MM.1S (cell line): ENCODE measurements at regions not wholly inside any gene's neighbourhood (a gene's known extent, or its start where the extent isn't known, plus 50 kb on each side); places are given as distances from the start of the nearest gene placed in this dataset.
"Not testable (repeated sequence)": the region's sequence is repeated elsewhere in the genome, so short reads cannot be mapped to it uniquely, and the experiment has no call there.

ENCODE experiments used
- DNase-seq: peaks from one replicate; pipeline ENCODE4 v3.0.0-alpha.2; 2015
- H2AFZ ChIP-seq: fragments of 300-600 bp; sonication (generic); 2 replicates; pipeline ENCODE4 v1.6.0; 2016; ENCODE audit warnings: antibody characterized with exemption, low read length
- H3F3A ChIP-seq: fragments of 300-600 bp; sonication (generic); 2 replicates; pipeline ENCODE4 v1.6.1; 2016; ENCODE audit warnings: mild to moderate bottlenecking, antibody characterized with exemption, low read length, moderate library complexity, mixed read lengths; ENCODE audit not compliant: insufficient read depth
- H3K27ac ChIP-seq: fragments of 300-600 bp; sonication (generic); 2 replicates; pipeline ENCODE4 v1.5.1; 2016; ENCODE audit warnings: mild to moderate bottlenecking, low read length
- H3K27me3 ChIP-seq: fragments of 300-600 bp; sonication (generic); replicated peaks from 2 replicates; pipeline ENCODE4 v1.6.0; 2016; ENCODE audit warnings: low read length; ENCODE audit not compliant: insufficient read depth
- H3K36me3 ChIP-seq: fragments of 300-600 bp; sonication (generic); replicated peaks from 2 replicates; pipeline ENCODE4 v1.6.1; 2016; ENCODE audit warnings: mild to moderate bottlenecking, low read length, mixed read lengths; ENCODE audit not compliant: insufficient read depth
- H3K4me1 ChIP-seq: fragments of 300-600 bp; sonication (generic); 2 replicates; pipeline ENCODE4 v1.6.1; 2016; ENCODE audit warnings: low read length, mixed read lengths
- H3K4me2 ChIP-seq: fragments of 300-600 bp; sonication (generic); 2 replicates; pipeline ENCODE4 v1.6.0; 2016; ENCODE audit warnings: low read depth, low read length
- H3K4me3 ChIP-seq: fragments of 300-600 bp; sonication (generic); 2 replicates; pipeline ENCODE4 v1.5.1; 2016; ENCODE audit warnings: low read length, mixed read lengths
- H3K79me2 ChIP-seq: fragments of 300-600 bp; sonication (generic); 2 replicates; pipeline ENCODE4 v1.6.1; 2016; ENCODE audit warnings: mixed run types, low read length, mixed read lengths
- H3K9ac ChIP-seq: fragments of 300-600 bp; sonication (generic); 2 replicates; pipeline ENCODE4 v1.6.1; 2016; ENCODE audit warnings: low read length, mixed read lengths
- H3K9me2 ChIP-seq: fragments of 300-600 bp; sonication (generic); replicated peaks from 2 replicates; pipeline ENCODE4 v1.6.1; 2016; ENCODE audit warnings: mild to moderate bottlenecking, low read length, mixed read lengths; ENCODE audit not compliant: insufficient read depth
- H3K9me3 ChIP-seq: fragments of 300-600 bp; sonication (generic); replicated peaks from 2 replicates; pipeline ENCODE4 v1.6.1; 2016; ENCODE audit warnings: mild to moderate bottlenecking, low read length, mixed read lengths; ENCODE audit not compliant: insufficient read depth
- H4K20me1 ChIP-seq: fragments of 300-600 bp; sonication (generic); 2 replicates; pipeline ENCODE4 v1.6.1; 2016; ENCODE audit warnings: mild to moderate bottlenecking, low read length, moderate library complexity, mixed read lengths; ENCODE audit not compliant: insufficient read depth
- CTCF ChIP-seq: fragments of 300-600 bp; sonication (generic); IDR thresholded peaks from 2 replicates; pipeline ENCODE4 v1.5.1; 2016; ENCODE audit warnings: antibody characterized with exemption, low read length, mixed read lengths
- EZH2 ChIP-seq: fragments of 300-600 bp; sonication (generic); optimal IDR thresholded peaks from 2 replicates; pipeline ENCODE3; 2017; ENCODE audit warnings: low read depth, mild to moderate bottlenecking, antibody characterized with exemption, low read length, mixed read lengths
- EZH2phosphoT487 ChIP-seq: fragments of 300-600 bp; sonication (generic); IDR thresholded peaks from 2 replicates; pipeline ENCODE4 v1.6.1; 2018; ENCODE audit warnings: antibody characterized with exemption, low read length

- Histone ChIP-seq H3K9ac (no peak overlapping the region), H3K4me2 (no peak overlapping the region), H3K4me1 (no peaks in the 10 kb centered on the region), H3K36me3 (no peaks in the 10 kb centered on the region), H3K27me3 (no peaks in the 10 kb centered on the region), H3F3A (no peaks in the 10 kb centered on the region), H3K27ac (no peak overlapping the region), H3K4me3 (no peak overlapping the region), H2AFZ (no peak overlapping the region), H3K79me2 (no peaks in the 10 kb centered on the region), H3K9me2 (no peaks in the 10 kb centered on the region), H4K20me1 (no peaks in the 10 kb centered on the region), H3K9me3 (no peaks in the 10 kb centered on the region)
- TF ChIP-seq CTCF: no peak
- TF ChIP-seq EZH2: no peak
- no peak for TF ChIP-seq EZH2phosphoT487
- DNase-seq: no peak
These were observed 441.8 kb downstream of the SLITRK1 start for GRCh38 chr13:83440465-83440864.

GRCh38 chr13:83439464-83439863 is 442.8 kb downstream of the SLITRK1 start:
- H3K9ac ChIP-seq, DNase-seq, H3K4me1 ChIP-seq, H3K9me2 ChIP-seq, H3K4me2 ChIP-seq, H3K4me3 ChIP-seq, H3K36me3 ChIP-seq, H3K27me3 ChIP-seq, H2AFZ ChIP-seq, H3F3A ChIP-seq, H3K27ac ChIP-seq, H3K9me3 ChIP-seq, H4K20me1 ChIP-seq, H3K79me2 ChIP-seq: not testable (repeated sequence)

GRCh38 chr13:83423861-83424260 is 458.4 kb downstream of the SLITRK1 start:
- Histone ChIP-seq H3K9ac (no peak overlapping the region), H3K36me3 (no peaks in the 10 kb centered on the region), H3K79me2 (no peaks in the 10 kb centered on the region), H3F3A (no peaks in the 10 kb centered on the region), H3K4me2 (no peak overlapping the region), H3K4me1 (no peaks in the 10 kb centered on the region), H3K27me3 (no peaks in the 10 kb centered on the region), H3K27ac (no peak overlapping the region), H2AFZ (no peak overlapping the region), H3K4me3 (no peak overlapping the region), H4K20me1 (no peaks in the 10 kb centered on the region), H3K9me2 (no peaks in the 10 kb centered on the region), H3K9me3 (no peaks in the 10 kb centered on the region)
- TF ChIP-seq CTCF (no peak), EZH2phosphoT487 (no peak), EZH2 (no peak)
- DNase-seq: no peak

GRCh38 chr13:83423381-83423780 is 458.9 kb downstream of the SLITRK1 start:
- no peaks in the 10 kb centered on the region for H3K4me1 ChIP-seq
- no peaks in the 10 kb centered on the region for H3K79me2 ChIP-seq
- H3K9me2 ChIP-seq: no peaks in the 10 kb centered on the region
- H4K20me1 ChIP-seq: no peaks in the 10 kb centered on the region
- no peak overlapping the region for H3K4me2 ChIP-seq
- no peak for DNase-seq
- no peak overlapping the region for H2AFZ ChIP-seq
- no peak overlapping the region for H3K4me3 ChIP-seq
- no peak overlapping the region for H3K27ac ChIP-seq
- H3K27me3 ChIP-seq: no peaks in the 10 kb centered on the region
- TF ChIP-seq EZH2: no peak
- no peak for TF ChIP-seq CTCF
- TF ChIP-seq EZH2phosphoT487: no peak
- H3F3A ChIP-seq: no peaks in the 10 kb centered on the region
- no peaks in the 10 kb centered on the region for H3K9me3 ChIP-seq
- no peaks in the 10 kb centered on the region for H3K36me3 ChIP-seq
- H3K9ac ChIP-seq: no peak overlapping the region
